ENCODE measurements at regions not wholly inside any gene's neighbourhood (a gene's known extent, or its start where the extent isn't known, plus 50 kb on each side); places are given as distances from the start of the nearest gene placed in this dataset.
"Not testable (repeated sequence)": the region's sequence is repeated elsewhere in the genome, so short reads cannot be mapped to it uniquely, and the experiment has no call there.

GRCh38 chr7:113775804-113776203, 143.0 kb downstream of the PPP1R3A start:
- no peak for DNase-seq

DNA sequence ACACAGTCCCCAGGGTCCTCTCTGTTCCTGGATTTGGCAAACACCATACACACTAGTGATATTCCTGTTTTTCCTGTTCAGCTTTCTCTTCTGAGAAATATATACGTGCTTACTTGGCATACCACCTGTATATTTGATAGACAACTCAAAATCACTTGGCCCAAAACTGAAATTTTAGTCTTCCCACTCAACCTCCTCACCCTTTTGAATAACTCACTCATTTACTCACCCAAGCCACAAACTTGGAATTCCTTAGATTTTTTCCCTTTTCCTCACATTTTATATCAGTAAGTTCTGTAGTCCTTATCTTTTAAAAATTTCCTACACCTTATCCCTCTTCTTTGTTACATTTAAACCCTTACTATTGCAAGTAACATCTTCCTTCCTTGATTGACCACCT, 143.4 kb downstream of the PPP1R3A start:
- DNase-seq = peak; percentile 47

- peak; percentile 64 for DNase-seq
Measured at GRCh38 chr7:113774182-113774807, 144.5 kb downstream of the PPP1R3A start.

DNA sequence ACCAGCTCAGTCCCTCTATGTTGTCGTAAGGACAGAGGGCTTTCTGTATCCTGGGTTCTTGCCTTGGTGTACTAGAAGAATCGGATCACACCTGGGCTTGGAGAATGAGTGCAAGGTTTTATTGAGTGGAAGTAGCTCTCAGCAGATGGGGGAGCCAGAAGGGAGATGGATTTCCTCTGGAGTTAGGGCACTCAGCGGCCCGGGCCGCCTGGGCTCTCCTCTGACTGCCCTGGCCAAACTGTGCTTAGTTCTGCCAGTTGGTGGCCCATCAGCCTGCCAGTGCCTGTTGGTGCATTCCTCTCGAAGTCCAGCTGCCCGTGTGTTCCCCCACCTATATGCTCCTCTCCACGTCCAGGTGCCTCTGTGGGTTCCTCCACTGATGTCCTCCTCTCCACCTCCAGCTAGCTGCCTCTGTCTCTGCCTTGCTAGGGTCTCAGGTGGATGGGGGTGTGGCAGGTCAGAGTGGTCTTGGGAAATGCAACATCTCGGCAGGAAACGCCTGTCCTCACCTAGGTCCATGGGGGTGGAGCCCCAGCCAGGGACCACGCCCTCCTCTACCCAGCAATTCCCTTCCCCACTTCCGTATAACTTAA, 148.6 kb downstream of the PPP1R3A start:
- DNase-seq = no peak

DNA sequence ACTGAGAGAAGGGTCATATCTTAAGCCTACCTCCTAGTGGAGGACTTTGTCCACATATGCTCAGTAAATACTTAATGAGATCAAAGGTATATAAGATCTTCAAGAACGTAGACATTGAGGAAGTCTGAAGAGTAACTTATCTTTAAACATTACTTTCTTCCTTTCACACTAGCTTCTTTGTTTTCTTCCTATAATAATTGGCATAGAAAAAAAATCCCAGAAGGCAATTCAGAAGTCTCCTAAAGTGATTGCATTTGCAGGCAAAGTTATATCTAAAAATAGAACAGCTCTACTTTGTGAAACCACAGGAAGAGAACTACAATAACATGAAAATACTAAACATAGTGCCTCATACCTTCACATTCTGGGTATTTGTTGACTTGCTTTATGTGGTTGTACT, 150.4 kb downstream of the PPP1R3A start:
- no peak for DNase-seq

GRCh38 chr7:113764401-113765035, 154.3 kb downstream of the PPP1R3A start:
- DNase-seq = no peak

DNA sequence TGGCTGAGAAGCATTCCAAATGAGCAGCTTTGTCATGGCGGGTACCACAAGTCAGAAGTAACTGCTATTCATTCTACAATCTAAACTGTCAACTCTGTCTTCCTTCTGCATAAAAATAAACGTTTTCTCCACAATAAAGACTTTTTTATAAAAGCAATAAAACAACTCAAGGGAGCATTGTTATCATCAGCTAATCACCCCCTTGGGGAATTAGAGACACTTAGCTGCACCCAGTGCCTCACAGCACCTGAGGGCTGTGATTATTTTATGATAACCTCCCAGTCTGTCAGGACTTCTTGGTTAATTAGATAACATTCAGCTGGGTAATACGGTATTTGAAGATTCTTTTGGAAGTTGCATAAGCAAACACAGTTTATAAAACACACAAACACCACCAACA, 155.6 kb downstream of the PPP1R3A start:
- no peak for DNase-seq

DNA sequence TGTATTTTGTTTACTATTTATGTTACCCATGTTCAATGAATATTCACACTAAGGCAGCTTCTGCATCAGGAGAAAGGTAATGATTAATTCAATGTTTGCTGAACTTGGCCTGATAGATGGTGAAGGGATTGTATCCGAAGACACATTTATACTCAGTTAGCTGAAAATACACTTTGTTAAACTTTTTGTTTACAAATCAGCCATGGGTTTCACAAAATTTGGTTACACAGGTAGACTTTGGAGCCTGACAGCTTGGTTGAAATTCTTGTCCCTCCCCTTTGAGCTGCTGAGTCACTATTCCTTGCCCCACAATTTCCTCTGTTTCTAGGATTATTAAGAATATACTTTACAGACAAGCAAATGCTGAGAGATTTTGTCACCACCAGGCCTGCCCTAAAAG, 162.6 kb downstream of the PPP1R3A start:
- DNase-seq = no peak

- no peak for DNase-seq
Measured at GRCh38 chr7:113752689-113753088, 166.1 kb downstream of the PPP1R3A start.

DNA sequence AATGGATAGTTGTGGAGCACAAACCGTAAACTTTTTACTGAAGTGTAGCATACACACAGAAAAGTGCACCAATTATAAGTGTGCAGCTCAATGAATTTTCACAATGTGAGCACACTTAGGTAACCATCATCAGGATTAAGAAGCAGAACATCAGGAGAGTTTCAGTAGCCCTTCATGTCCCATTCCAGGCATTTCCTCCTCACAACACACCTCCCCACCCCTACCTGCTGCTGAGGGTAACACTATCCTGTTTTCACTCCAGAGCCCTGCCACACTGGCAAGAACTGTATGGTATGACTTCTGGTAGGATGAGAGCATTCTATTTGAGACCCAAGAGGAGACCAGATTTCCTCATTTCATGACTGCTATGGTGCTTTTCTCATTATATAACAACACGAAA, 166.5 kb downstream of the PPP1R3A start:
- no peak for DNase-seq

DNA sequence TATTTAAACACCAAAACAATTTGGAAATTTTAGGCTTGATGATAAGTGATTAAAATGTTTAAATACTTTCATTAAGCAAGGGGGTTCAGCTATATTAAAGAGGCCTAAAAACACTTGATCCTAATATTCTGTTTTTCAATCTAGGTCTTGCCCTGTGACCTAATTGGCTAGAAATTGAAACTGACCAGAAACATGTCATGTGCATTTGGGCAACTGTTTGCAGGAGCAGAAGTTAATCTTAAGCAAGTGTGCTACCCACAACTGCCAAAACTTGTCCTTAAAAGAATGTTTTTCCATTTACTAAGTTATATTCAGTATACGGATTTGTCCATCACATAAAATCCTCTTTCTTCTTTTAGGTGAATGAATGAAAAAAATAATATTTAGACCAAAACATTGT, 167.3 kb downstream of the PPP1R3A start:
- no peak for DNase-seq

DNA sequence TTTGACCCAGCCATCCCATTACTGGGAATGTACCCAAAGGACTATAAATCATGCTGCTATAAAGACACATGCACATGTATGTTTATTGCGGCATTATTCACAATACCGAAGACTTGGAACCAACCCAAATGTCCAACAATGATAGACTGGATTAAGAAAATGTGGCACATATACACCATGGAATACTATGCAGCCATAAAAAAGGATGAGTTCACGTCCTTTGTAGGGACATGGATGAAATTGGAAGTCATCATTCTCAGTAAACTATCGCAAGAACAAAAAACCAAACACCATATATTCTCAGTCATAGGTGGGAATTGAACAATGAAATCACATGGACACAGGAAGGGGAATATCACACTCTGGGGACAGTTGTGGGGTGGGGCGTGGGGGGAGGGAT, 170.4 kb downstream of the PPP1R3A start:
- not testable (repeated sequence) for DNase-seq

- not testable (repeated sequence) for DNase-seq
Measured at GRCh38 chr7:113742946-113743431, 175.8 kb downstream of the PPP1R3A start.

- no peak for DNase-seq
Measured at GRCh38 chr7:113742377-113742776, 176.4 kb downstream of the PPP1R3A start.

- DNase-seq = no peak
Measured at GRCh38 chr7:113731571-113731970, 187.2 kb downstream of the PPP1R3A start.

- no peak for DNase-seq
Measured at GRCh38 chr7:113730309-113730955, 188.4 kb downstream of the PPP1R3A start.

DNA sequence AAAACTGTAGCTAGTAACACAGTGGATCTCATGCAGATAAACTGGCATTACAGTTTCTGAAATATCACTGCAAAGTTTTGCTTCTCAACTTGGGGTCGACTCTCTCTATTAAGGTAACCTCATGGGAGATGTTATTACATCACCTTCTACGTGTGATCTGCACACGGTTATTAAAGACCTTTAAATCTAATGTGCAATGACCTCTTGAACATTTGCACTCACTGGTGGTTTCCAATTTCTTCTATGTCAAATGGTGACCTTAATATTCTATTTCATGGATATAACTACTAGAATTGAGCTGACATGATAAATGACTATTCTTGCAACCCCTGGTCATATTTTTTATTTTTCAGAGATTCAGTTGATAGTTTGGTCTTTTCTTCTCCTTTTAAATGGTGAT, 191.3 kb downstream of the PPP1R3A start:
- DNase-seq = no peak

DNA sequence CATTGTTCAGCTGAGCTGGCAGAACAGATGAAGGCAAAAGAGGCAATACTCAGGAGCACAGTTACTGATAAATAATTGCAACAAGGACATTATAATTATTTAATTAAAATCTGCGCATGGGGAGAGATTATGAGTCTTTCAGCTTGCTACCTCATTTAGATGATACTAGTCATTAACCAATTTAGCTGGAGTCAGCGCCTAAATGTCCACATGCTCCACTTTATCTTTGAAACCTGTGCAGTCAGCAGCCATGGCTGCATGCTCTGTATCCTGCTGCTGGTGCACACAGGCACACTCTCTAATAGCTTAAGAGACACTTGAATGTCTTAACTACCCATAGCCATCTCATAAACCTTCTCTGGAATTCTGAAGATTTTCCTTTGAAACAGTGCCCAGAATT, 196.8 kb downstream of the PPP1R3A start:
- no peak for DNase-seq

- no peak for DNase-seq
Measured at GRCh38 chr7:113717739-113718138, 201.1 kb downstream of the PPP1R3A start.

GRCh38 chr7:113715981-113716856, 202.6 kb downstream of the PPP1R3A start:
- DNase-seq = no peak

DNA sequence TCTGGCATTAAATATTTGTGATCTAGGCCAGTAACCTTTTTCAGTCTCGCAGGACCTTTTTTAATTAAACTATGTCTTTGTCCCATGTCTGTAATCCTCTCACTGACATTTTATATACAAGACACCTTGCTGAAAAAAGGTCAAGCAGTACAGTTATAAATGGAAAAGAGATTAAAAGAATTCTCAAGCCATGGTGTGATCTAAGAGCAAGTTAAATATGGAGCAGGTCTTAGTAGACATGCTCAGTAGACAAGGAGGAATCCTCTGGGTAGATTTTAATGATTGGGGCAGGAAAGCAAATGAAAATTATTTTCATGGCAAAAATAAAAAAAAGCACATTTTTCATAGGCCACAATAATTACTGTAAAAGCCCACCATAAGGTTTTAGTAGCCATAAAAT, 203.5 kb downstream of the PPP1R3A start:
- DNase-seq = no peak

DNA sequence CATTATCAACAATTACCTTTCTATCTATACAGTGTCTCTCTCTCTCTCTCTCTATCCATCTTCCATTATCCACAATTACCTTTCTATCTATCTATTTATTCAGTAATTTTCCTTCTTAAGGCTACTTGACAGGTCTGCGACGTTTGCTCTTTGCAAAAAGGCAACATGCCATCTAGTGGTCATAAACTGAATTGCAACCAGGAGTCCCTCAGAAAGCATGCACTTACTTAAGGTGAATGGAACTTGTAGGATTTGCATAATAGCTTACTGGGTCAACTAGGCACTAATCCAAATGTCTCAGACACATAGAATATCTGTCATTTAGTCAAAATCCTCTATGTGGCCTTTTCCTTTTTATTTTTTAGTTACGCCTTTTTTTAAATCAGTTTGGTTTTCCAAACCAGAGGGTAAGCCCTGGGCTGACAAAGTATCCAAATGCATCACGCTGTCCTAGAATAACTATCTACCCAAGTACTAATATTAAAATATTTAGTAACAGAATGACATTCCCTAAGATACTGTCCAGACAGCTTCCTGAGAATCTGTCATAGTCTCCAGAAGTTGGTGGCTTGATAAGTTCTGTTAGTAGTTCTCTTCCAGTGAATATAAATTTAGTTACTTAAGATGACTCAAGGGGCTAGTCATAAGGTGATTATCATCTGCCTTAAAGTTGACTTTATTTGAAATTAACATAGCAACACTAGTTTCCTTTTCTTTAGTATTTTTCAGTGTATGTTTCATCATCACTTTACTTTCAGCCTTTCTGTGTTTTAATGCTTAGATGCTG, 208.3 kb downstream of the PPP1R3A start:
- DNase-seq = peak; percentile 62

Measured in DMS153 (cell line).